HG02852 (cell line): ENCODE measurements at regions not wholly inside any gene's neighbourhood (a gene's known extent, or its start where the extent isn't known, plus 50 kb on each side); places are given as distances from the start of the nearest gene placed in this dataset.

ENCODE experiments used
- ATAC-seq: cut with Tn5 transposase; IDR thresholded peaks from one replicate; pipeline ENCODE4 v1.9.1; 2021; ENCODE audit warnings: mild to moderate bottlenecking, moderate library complexity; ENCODE audit not compliant: unreplicated experiment

- no peak for ATAC-seq
Observed at GRCh38 chr3:162764051-162764807, 1267.6 kb downstream of the OTOL1 start.

- no peak for ATAC-seq
Observed at GRCh38 chr3:162764808-162765071, 1268.1 kb downstream of the OTOL1 start.

GRCh38 chr3:162765524-162765923 is 1268.9 kb downstream of the OTOL1 start:
- no peak for ATAC-seq

- ATAC-seq: no peak
Observed at GRCh38 chr3:162769564-162769963, 1273.0 kb downstream of the OTOL1 start.

GRCh38 chr3:162770551-162770950 is 1273.9 kb downstream of the OTOL1 start:
- no peak for ATAC-seq

- ATAC-seq: no peak
Observed at GRCh38 chr3:162774613-162775100, 1278.0 kb downstream of the OTOL1 start.

GRCh38 chr3:162776148-162776547 is 1279.5 kb downstream of the OTOL1 start:
- ATAC-seq: no peak

GRCh38 chr3:162777118-162777517 is 1280.5 kb downstream of the OTOL1 start:
- no peak for ATAC-seq

- ATAC-seq: no peak
Observed at GRCh38 chr3:162780313-162780712, 1283.7 kb downstream of the OTOL1 start.

GRCh38 chr3:162799910-162800309 is 1303.3 kb downstream of the OTOL1 start:
- no peak for ATAC-seq

- ATAC-seq: no peak
Observed at GRCh38 chr3:162802228-162802965, 1305.8 kb downstream of the OTOL1 start.

- ATAC-seq: no peak
Observed at GRCh38 chr3:162810776-162811175, 1314.2 kb downstream of the OTOL1 start.

- no peak for ATAC-seq
Observed at GRCh38 chr3:162842549-162843216, 1346.1 kb downstream of the OTOL1 start.

- no peak for ATAC-seq
Observed at GRCh38 chr3:162845918-162846317, 1349.3 kb downstream of the OTOL1 start.

- ATAC-seq: no peak
Observed at GRCh38 chr3:162847511-162847910, 1350.9 kb downstream of the OTOL1 start.

- no peak for ATAC-seq
Observed at GRCh38 chr3:162863579-162863978, 1367.0 kb downstream of the OTOL1 start.

GRCh38 chr3:162865466-162865865 is 1368.9 kb downstream of the OTOL1 start:
- no peak for ATAC-seq

GRCh38 chr3:162879021-162879562 is 1382.5 kb downstream of the OTOL1 start:
- ATAC-seq: no peak

GRCh38 chr3:162884373-162884772 is 1387.8 kb downstream of the OTOL1 start:
- no peak for ATAC-seq

GRCh38 chr3:162892921-162893793 is 1396.5 kb downstream of the OTOL1 start:
- no peak for ATAC-seq

- no peak for ATAC-seq
Observed at GRCh38 chr3:162897291-162897690, 1400.7 kb downstream of the OTOL1 start.
